Fibroblast of skin of left biceps (primary cell): ENCODE measurements at regions not wholly inside any gene's neighbourhood (a gene's known extent, or its start where the extent isn't known, plus 50 kb on each side); places are given as distances from the start of the nearest gene placed in this dataset.
"Not testable (repeated sequence)": the region's sequence is repeated elsewhere in the genome, so short reads cannot be mapped to it uniquely, and the experiment has no call there.

Source experiments
- DNase-seq, 2 experiments: peaks; one replicate each; pipeline ENCODE4 v3.0.0-alpha.2; 2013; ENCODE audit warnings: low read depth in 2 of 2

GRCh38 chr4:3879681-3880614, 113.8 kb downstream of the ADRA2C start:
- DNase-seq: no peak

DNA sequence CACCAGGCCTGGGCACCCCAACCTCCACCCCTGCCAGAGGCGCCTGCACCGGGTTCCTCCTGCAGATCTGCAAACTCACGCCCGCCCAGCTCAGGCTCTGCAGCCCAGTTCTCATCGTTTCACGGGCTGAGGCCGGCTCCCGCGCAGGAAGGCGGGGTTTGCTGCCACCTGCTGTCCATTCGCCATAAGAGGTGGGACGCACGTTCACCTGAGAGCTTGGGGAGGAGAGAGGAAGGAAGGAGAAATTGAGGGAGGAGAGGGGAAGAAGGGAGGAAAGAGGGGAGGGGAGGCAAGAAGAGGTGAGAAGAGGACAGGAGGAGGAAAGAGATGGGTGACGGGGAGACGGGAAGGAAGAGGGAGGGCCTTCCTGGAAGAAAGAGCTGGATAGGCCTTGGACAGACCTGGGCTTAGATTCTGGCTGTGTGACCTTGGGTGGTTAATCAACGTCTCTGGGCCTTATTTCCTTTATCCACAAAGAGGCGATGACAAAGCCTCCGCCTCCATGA, 114.5 kb downstream of the ADRA2C start:
- DNase-seq: no peak

GRCh38 chr4:3882316-3882885, 116.2 kb downstream of the ADRA2C start:
- DNase-seq: peak; percentile 12 to 18

- DNase-seq: not testable (repeated sequence)
Measured at GRCh38 chr4:3884261-3884660, 118.1 kb downstream of the ADRA2C start.

DNA sequence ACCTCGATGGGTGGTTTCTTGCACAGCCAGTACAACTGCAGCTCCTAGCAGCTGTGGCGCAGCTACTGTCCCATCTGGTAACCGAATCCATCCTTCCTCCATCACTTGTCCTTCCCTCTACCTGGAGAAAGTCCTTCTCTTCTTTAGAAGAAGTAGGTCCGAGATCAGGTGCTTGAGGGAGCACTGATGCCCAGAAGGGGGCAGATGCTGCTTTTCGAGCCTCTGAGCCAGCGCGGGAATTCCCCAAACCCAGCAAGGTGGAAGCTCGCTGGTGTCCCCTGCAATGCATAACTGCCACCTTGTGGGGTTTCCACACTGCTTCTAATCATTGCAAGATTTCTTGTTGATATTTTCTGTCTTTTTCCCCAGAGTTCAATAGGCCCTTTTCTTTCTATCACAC, 127.4 kb downstream of the ADRA2C start:
- not testable (repeated sequence) for DNase-seq

DNA sequence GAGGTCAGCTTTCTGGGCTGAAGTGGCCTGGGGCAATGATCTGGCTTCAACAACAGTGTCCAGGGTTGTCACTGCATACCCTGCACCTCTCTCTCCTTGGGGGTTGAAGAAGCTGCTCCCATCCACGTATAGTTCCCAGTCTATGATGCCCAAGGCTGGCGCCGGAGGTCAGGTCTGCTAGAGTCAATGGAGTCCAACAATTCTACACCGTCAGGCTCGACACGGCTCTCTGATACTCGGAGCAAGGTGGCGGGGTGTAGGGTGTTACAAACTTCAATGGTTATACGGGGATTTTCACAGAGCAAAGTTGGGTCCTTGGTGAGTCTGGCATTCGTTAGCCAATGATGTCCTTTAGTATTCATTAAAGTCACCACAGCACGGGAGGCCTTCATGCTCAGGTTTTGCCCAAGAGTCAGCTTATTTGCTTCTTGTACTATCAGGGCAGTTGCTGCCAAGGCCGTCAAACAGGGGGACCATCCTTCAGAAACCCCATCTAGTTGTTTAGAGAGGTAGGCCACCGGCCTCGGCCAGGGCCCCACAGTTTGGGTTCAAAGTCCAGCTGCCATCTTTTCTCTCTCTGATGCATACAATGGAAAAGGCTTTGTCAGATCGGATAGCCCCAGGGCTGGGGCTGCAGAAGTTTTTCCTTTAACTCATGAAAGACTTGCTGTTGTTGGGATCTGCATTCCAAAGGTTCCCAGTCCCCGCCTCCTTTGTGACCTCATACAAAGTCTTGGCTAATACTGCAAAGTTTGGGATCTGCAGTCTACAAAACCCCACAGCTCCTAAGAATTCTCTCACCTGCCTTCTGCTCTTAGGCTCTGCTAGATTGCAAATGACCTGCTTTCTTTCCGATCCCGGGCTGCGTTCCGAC, 128.1 kb downstream of the ADRA2C start:
- DNase-seq: not testable (repeated sequence)

GRCh38 chr4:3896441-3896840, 130.3 kb downstream of the ADRA2C start:
- DNase-seq: no peak

DNA sequence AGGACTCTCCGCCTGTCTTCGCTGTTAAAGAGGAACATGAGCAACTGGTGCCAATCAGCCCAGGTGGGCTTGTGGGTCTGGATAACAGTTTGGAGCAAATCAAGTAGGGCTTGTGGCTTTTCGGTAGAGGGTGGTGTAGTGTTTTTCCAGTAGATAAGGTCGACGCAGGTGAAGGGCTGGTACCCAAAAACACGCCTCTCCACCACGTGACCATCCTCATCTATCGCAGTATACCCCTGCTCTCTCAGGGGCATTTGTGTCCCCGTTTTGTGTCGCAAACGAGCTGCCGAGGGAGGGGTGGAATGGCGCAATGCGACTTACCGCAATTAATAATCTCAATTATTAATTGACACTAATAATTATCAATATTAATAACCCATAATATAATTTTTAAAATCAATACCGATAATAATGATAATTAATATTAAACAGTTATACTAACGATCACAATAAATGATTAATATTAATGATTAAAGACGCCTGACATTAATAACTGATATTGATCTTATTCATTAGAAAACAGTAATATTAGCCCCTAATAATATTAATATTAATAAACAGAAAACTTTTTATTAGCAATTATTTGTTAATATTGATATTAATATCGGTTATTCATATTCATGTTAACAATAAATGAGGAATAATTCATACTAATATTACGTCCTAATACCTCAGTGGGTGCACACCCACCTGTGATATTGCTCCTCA, 130.8 kb downstream of the ADRA2C start:
- not testable (repeated sequence) for DNase-seq

GRCh38 chr4:3898098-3898497, 131.9 kb downstream of the ADRA2C start:
- DNase-seq: no peak

- DNase-seq: not testable (repeated sequence)
Measured at GRCh38 chr4:3898928-3899327, 132.7 kb downstream of the ADRA2C start.

- peak; percentile 14 to 16 for DNase-seq
Measured at GRCh38 chr4:3904264-3904955, 138.2 kb downstream of the ADRA2C start.

- not testable (repeated sequence) for DNase-seq
Measured at GRCh38 chr4:3909616-3910015, 143.4 kb downstream of the ADRA2C start.

DNA sequence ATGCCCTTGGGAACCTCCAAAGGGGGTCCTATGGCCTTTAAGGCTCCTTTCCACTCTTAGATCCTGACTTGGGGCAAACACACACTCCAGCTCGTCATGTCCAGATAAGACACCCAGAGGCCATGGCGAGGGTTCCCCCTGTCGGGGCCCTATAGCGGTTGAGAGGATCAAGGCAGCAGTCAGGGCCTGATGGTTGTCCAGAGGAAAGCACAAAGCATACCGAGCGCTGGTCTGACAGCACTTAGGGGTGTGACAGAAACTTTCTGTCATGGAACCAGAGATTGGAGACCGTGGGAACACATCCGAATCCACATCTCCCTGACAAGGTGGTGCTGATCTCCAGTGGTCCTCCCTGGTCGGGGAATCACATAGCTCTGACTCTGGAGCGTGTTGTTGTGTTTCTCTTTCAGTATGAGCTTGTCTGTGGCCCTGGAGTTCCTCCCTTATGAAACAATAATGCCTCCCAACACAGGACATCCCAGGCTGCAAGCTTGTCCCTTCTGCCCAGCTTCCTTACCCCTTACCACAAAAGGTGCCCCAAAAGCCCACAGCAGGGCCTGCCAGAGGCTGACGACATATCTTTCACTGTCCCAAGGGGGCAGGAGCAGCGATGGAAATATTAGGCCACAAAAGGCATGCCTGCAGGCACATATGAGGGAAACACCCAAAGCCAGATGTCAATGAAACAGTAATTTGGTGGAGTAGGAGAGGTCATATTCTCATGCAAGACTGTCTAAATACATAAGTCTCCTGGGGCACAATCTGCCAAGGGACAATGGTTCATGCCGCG, 144.2 kb downstream of the ADRA2C start:
- not testable (repeated sequence) for DNase-seq

DNA sequence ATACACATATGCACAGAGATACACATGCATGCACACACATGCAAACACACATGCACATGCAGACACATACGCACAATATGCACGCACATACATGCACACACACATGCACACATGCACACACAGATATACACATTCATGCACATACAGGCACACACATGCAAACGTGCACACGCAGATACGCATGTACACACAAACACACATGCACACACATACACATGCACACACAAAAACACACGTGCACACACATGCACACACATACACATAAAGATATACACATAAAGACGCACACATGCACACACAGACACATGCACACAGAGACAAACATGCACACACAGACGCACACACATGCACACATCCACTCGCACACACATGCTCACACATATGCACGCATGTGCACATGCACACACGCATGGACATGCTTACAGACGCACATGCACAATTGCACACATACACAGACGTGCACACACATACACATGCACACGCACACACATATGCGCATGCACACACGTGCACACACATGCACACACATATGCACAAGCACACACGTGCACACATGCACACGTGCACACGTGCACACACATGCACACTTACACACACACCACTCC, 145.2 kb downstream of the ADRA2C start:
- DNase-seq: no peak

GRCh38 chr4:3914511-3914910, 148.3 kb downstream of the ADRA2C start:
- DNase-seq: not testable (repeated sequence)

- not testable (repeated sequence) for DNase-seq
Measured at GRCh38 chr4:3919509-3919908, 153.3 kb downstream of the ADRA2C start.

DNA sequence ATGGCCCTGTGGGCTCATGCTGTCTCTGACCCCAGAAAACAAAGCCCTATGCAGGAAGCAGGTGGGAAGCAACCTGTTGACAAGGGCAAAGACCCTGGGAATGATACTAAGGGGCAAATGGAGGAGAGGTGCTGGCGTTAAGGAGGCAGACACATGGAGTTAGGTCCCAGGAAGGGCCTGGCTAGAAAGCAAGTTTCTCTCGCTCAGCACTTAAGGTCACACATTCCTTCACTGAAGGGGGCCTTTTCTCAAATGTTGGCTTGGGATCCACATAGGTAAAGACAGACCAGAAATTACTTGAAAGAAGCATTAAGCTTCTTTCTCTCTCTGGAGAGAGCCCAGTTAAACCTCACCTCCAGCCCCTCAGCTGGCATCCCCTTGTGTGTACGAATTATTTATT, 155.7 kb downstream of the ADRA2C start:
- not testable (repeated sequence) for DNase-seq

DNA sequence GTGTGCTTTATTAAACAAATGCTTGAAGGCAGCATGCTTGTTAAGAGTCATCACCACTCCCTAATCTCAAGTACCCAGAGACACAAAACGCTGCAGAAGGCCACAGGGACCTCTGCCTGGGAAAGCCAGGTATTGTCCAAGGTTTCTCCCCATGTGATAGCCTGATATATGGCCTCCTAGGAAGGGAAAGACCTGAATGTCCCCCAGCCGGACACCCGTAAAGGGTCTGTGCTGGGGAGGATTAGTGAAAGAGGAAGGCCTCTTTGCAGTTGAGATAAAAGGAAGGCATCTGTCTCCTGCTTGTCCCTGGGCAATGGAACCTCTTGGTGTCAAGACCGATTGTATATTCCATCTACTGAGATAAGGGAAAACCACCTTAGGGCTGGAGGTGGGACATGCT, 159.7 kb downstream of the ADRA2C start:
- not testable (repeated sequence) for DNase-seq

DNA sequence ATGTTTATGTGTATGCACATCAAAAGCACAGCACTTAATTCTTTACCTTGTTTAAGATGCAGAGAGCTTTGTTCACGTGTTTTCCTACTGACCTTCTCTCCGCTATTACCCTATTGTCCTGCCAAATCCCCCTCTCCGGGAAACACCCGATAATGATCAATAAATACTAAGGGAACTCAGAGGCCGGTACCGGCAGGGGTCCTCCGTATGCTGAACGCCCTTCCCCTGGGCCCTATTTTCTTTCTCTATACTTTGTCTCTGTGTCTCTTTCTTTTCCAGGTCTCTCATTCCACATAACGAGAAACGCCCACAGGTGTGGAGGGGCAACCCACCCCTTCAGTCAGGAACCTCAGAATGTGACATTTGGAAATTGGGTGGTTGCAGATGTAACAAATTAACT, 160.1 kb downstream of the ADRA2C start:
- not testable (repeated sequence) for DNase-seq
